ENCODE measurements at regions not wholly inside any gene's neighbourhood (a gene's known extent, or its start where the extent isn't known, plus 50 kb on each side); places are given as distances from the start of the nearest gene placed in this dataset.

GRCh38 chr2:198214114-198214596, 409.8 kb downstream of the PLCL1 start (continued):
- TF ChIP-seq ARID4B (CRISPR knock-in tag; IDR thresholded peaks at IDR 0.05) (no peak), ARID3A (IDR thresholded peaks at IDR 0.05; ENCODE audit: borderline replicate concordance, low read depth, low read length) (no peak), RBM34 (IDR thresholded peaks at IDR 0.05; ENCODE audit: borderline replicate concordance, insufficient read depth, low read length) (no peak), ZNF511 (CRISPR knock-in tag; IDR thresholded peaks at IDR 0.05) (no peak), L3MBTL2 (IDR thresholded peaks at IDR 0.05) (no peak), MCM2 (IDR thresholded peaks at IDR 0.05; ENCODE audit: low read depth) (no peak), MAFF (IDR thresholded peaks at IDR 0.05; ENCODE audit: low read length) (no peak), ZNF668 (CRISPR knock-in tag; IDR thresholded peaks at IDR 0.05) (peak; percentile 78; the same call in 1 of the 2 replicates), CTCFL (IDR thresholded peaks at IDR 0.05; ENCODE audit: borderline replicate concordance, insufficient read depth, low read depth, low read length, poor library complexity, severe bottlenecking) (no peak), SREBF1 (IDR thresholded peaks at IDR 0.05; ENCODE audit: borderline replicate concordance, low read depth, low read length) (no peak), PBX2 (CRISPR knock-in tag; IDR thresholded peaks at IDR 0.05; ENCODE audit: low read depth) (no peak), PBX2 (tag; conservative IDR thresholded peaks at IDR 0.05; ENCODE audit: low read depth) (no peak), ERF (CRISPR knock-in tag; IDR thresholded peaks at IDR 0.05) (0 out of 2 replicates have a peak, but pooled peaks have one; percentile 54), ZBTB17 (CRISPR knock-in tag; IDR thresholded peaks at IDR 0.05) (peak; percentile 75), SAFB (IDR thresholded peaks at IDR 0.05; ENCODE audit: borderline replicate concordance, low read depth, low read length) (no peak), MCM3 (IDR thresholded peaks at IDR 0.05) (no peak), ZNF717 (CRISPR knock-in tag; IDR thresholded peaks at IDR 0.05) (no peak), TRIM24 (IDR thresholded peaks at IDR 0.05) (peak; percentile 97 to 98)
